GM19395 (cell line): ENCODE measurements at regions not wholly inside any gene's neighbourhood (a gene's known extent, or its start where the extent isn't known, plus 50 kb on each side); places are given as distances from the start of the nearest gene placed in this dataset.

Source experiments
- ATAC-seq: cut with Tn5 transposase; IDR thresholded peaks from one replicate; pipeline ENCODE4 v1.9.1; 2021; ENCODE audit warnings: mild to moderate bottlenecking, moderate library complexity; ENCODE audit not compliant: unreplicated experiment

- ATAC-seq = no peak
These were observed 79.4 kb downstream of the MYCN start for GRCh38 chr2:16019617-16020351.

- no peak for ATAC-seq
These were observed 78.7 kb downstream of the MYCN start for GRCh38 chr2:16019060-16019480.

- ATAC-seq = no peak
These were observed 78.1 kb downstream of the MYCN start for GRCh38 chr2:16018277-16019059.

GRCh38 chr2:16016282-16016681 lies 75.9 kb downstream of the MYCN start:
- no peak for ATAC-seq

- no peak for ATAC-seq
These were observed 75.5 kb downstream of the MYCN start for GRCh38 chr2:16015903-16016265.

GRCh38 chr2:16015210-16015902 lies 75.0 kb downstream of the MYCN start:
- no peak for ATAC-seq

GRCh38 chr2:16014802-16015201 lies 74.5 kb downstream of the MYCN start:
- no peak for ATAC-seq

- no peak for ATAC-seq
These were observed 73.9 kb downstream of the MYCN start for GRCh38 chr2:16014041-16014787.

- no peak for ATAC-seq
These were observed 73.1 kb downstream of the MYCN start for GRCh38 chr2:16013359-16013911.

- ATAC-seq = no peak
These were observed 72.4 kb downstream of the MYCN start for GRCh38 chr2:16012626-16013358.

GRCh38 chr2:16012029-16012596 lies 71.8 kb downstream of the MYCN start:
- ATAC-seq = no peak

- no peak for ATAC-seq
These were observed 71.2 kb downstream of the MYCN start for GRCh38 chr2:16011621-16011960.

GRCh38 chr2:16010951-16011620 lies 70.7 kb downstream of the MYCN start:
- ATAC-seq = no peak

- ATAC-seq = no peak
These were observed 69.7 kb downstream of the MYCN start for GRCh38 chr2:16010011-16010410.

- ATAC-seq = no peak
These were observed 69.2 kb downstream of the MYCN start for GRCh38 chr2:16009560-16009959.

GRCh38 chr2:16008856-16009255 lies 68.5 kb downstream of the MYCN start:
- ATAC-seq = no peak

- ATAC-seq = no peak
These were observed 68.0 kb downstream of the MYCN start for GRCh38 chr2:16008331-16008850.

- ATAC-seq = no peak
These were observed 67.0 kb downstream of the MYCN start for GRCh38 chr2:16007167-16007934.
